IMR-90 (cell line): ENCODE measurements at regions not wholly inside any gene's neighbourhood (a gene's known extent, or its start where the extent isn't known, plus 50 kb on each side); places are given as distances from the start of the nearest gene placed in this dataset.
A peak's percentile ranks its signal among the peaks of the same experiment; 100 is the strongest.

ENCODE experiments used
- ATAC-seq: fragments of 200-7000 bp; cut with Tn5 transposase; 2 replicates; pipeline ENCODE4 v1.9.1; 2020; ENCODE audit warnings: low read depth, mild to moderate bottlenecking, moderate library complexity
- BruUV-seq: library from RNA; stranded (reverse); fragments of 400-500 nt; replicated peaks from 2 replicates; lab custom pipeline; 2021; lab: Mats Ljungman, UMichigan
- CTCF ChIA-PET: fragments of 300-600 bp; formaldehyde crosslinking; extraction: SDS; loops from one replicate; lab custom pipeline; 2021; ENCODE audit warnings: antibody characterized with exemption; lab: Yijun Ruan, JAX
- POLR2A ChIA-PET: fragments of 300-600 bp; sonication (Branson Sonifier 250); formaldehyde crosslinking; loops from one replicate; lab custom pipeline; 2022; ENCODE audit warnings: antibody characterized with exemption; ENCODE audit not compliant: unreplicated experiment; lab: Charles Lee
- DNase-seq: peaks from one replicate; pipeline ENCODE4 v3.0.0; 2013
- H2AFZ ChIP-seq: replicated peaks from 2 replicates; pipeline ENCODE3; 2013; ENCODE audit warnings: low read length, mild to moderate bottlenecking; ENCODE audit not compliant: poor library complexity
- H2AK5ac ChIP-seq: 2 replicates; pipeline ENCODE4 v1.6.1; 2013; ENCODE audit warnings: low read depth, low read length, inconsistent platforms
- H2AK9ac ChIP-seq: replicated peaks from 2 replicates; pipeline ENCODE3; 2013; ENCODE audit warnings: mild to moderate bottlenecking, low read depth, low read length, moderate library complexity; ENCODE audit not compliant: poor library complexity
- H2BK120ac ChIP-seq: 2 replicates; pipeline ENCODE4 v1.6.1; 2013; ENCODE audit warnings: low read depth, low read length, inconsistent platforms
- H2BK15ac ChIP-seq: 3 replicates; pipeline ENCODE4 v1.6.1; 2013; ENCODE audit warnings: low read depth, low read length, inconsistent platforms
- H2BK20ac ChIP-seq: 2 replicates; pipeline ENCODE4 v1.6.1; 2013; ENCODE audit warnings: low read depth, mild to moderate bottlenecking, inconsistent platforms, low read length, moderate library complexity
- H2BK5ac ChIP-seq: 2 replicates; pipeline ENCODE4 v1.6.1; 2013; ENCODE audit warnings: mild to moderate bottlenecking, low read depth, low read length, inconsistent platforms; ENCODE audit not compliant: poor library complexity, severe bottlenecking
- H3K14ac ChIP-seq: replicated peaks from 2 replicates; pipeline ENCODE4 v1.6.1; 2013; ENCODE audit warnings: low read depth, low read length, inconsistent platforms
- H3K18ac ChIP-seq: 2 replicates; pipeline ENCODE4 v1.6.1; 2013; ENCODE audit warnings: low read depth, low read length, control low read depth
- H3K23ac ChIP-seq: 2 replicates; pipeline ENCODE4 v1.6.1; 2013; ENCODE audit warnings: low read depth, low read length, inconsistent platforms
- H3K27ac ChIP-seq: 2 replicates; pipeline ENCODE4 v1.5.1; 2013; ENCODE audit warnings: mild to moderate bottlenecking, control low read depth, low read length; ENCODE audit not compliant: insufficient read depth
- H3K27me3 ChIP-seq: 2 replicates; pipeline ENCODE4 v1.6.1; 2013; ENCODE audit warnings: low read length; ENCODE audit not compliant: control insufficient read depth, insufficient read depth
- H3K36me3 ChIP-seq: 2 replicates; pipeline ENCODE4 v1.6.1; 2013; ENCODE audit warnings: low read length, mixed read lengths; ENCODE audit not compliant: control insufficient read depth, insufficient read depth
- H3K4ac ChIP-seq: 2 replicates; pipeline ENCODE4 v1.6.1; 2013; ENCODE audit warnings: low read depth, low read length, inconsistent platforms
- H3K4me1 ChIP-seq: 2 replicates; pipeline ENCODE4 v1.6.1; 2013; ENCODE audit warnings: low read length, mixed read lengths; ENCODE audit not compliant: control insufficient read depth, insufficient read depth
- H3K4me2 ChIP-seq: 2 replicates; pipeline ENCODE4 v1.6.1; 2013; ENCODE audit warnings: low read depth, mild to moderate bottlenecking, control low read depth, low read length, moderate library complexity
- H3K4me3 ChIP-seq: 2 replicates; pipeline ENCODE4 v1.5.1; 2013; ENCODE audit warnings: low read depth, mild to moderate bottlenecking, control low read depth, low read length, moderate library complexity; ENCODE audit not compliant: insufficient read depth
- H3K56ac ChIP-seq: 2 replicates; pipeline ENCODE4 v1.6.1; 2013; ENCODE audit warnings: low read length, inconsistent platforms; ENCODE audit not compliant: insufficient read depth; ENCODE audit errors: extremely low read depth
- H3K79me1 ChIP-seq, 2 experiments: 2 replicates each; pipeline ENCODE4 v1.6.1; 2013; ENCODE audit warnings: low read length in 2 of 2, inconsistent platforms in 1 of 2, low read depth in 1 of 2
- H3K9ac ChIP-seq: 2 replicates; pipeline ENCODE4 v1.6.1; 2013; ENCODE audit warnings: low read depth, low read length, control low read depth
- H3K9me1 ChIP-seq: 2 replicates; pipeline ENCODE4 v1.6.1; 2013; ENCODE audit warnings: low read length, inconsistent platforms; ENCODE audit not compliant: insufficient read depth
- H3K9me3 ChIP-seq: 2 replicates; pipeline ENCODE4 v1.6.1; 2013; ENCODE audit warnings: low read length; ENCODE audit not compliant: control insufficient read depth, insufficient read depth
- H4K20me1 ChIP-seq: 2 replicates; pipeline ENCODE4 v1.6.1; 2013; ENCODE audit warnings: low read length, inconsistent platforms; ENCODE audit not compliant: insufficient read depth
- H4K5ac ChIP-seq: 2 replicates; pipeline ENCODE4 v1.6.1; 2013; ENCODE audit warnings: mild to moderate bottlenecking, low read depth, low read length, control low read depth
- H4K8ac ChIP-seq, 2 experiments: 2 replicates each; pipeline ENCODE4 v1.6.1; 2013; ENCODE audit warnings: low read depth in 2 of 2, low read length in 2 of 2, control low read depth in 1 of 2, inconsistent platforms in 1 of 2
- H4K91ac ChIP-seq: 2 replicates; pipeline ENCODE4 v1.6.1; 2013; ENCODE audit warnings: low read depth, low read length, inconsistent platforms; ENCODE audit not compliant: insufficient read depth
- CEBPB ChIP-seq: IDR thresholded peaks from 2 replicates; pipeline ENCODE4 v1.6.1; 2012; ENCODE audit warnings: low read depth, low read length, improper control_type of control experiment
- CHD1 ChIP-seq: IDR thresholded peaks from 2 replicates; pipeline ENCODE4 v1.6.1; 2012; ENCODE audit warnings: low read depth, low read length, improper control_type of control experiment
- FOS ChIP-seq: fragments of 150-350 bp; IDR thresholded peaks from 2 replicates; pipeline ENCODE4 v1.6.1; 2016; ENCODE audit warnings: low read depth, low read length
- MAFK ChIP-seq: IDR thresholded peaks from 2 replicates; pipeline ENCODE4 v1.6.1; 2012; ENCODE audit warnings: low read depth, low read length, improper control_type of control experiment
- MXI1 ChIP-seq: IDR thresholded peaks from 2 replicates; pipeline ENCODE4 v1.6.1; 2012; ENCODE audit warnings: low read depth, mild to moderate bottlenecking, low read length, moderate library complexity, borderline replicate concordance
- POLR2A ChIP-seq: IDR thresholded peaks from 2 replicates; pipeline ENCODE4 v1.6.1; 2012; ENCODE audit warnings: mild to moderate bottlenecking, low read depth, low read length
- RAD21 ChIP-seq: IDR thresholded peaks from 2 replicates; pipeline ENCODE4 v1.6.1; 2012; ENCODE audit warnings: low read length, improper control_type of control experiment
- RCOR1 ChIP-seq: IDR thresholded peaks from 2 replicates; pipeline ENCODE4 v1.6.1; 2012; ENCODE audit warnings: mild to moderate bottlenecking, low read length, improper control_type of control experiment; ENCODE audit not compliant: insufficient replicate concordance
- WGBS, 2 experiments: methylation state at CpG; one replicate each; pipeline versions ENCODE4 v1.1.5 to v1.1.7; 2013; ENCODE audit warnings: missing lambda C conversion rate in 2 of 2; ENCODE audit not compliant: insufficient read length in 1 of 2; ENCODE audit errors: extremely low coverage in 2 of 2; 5-methylcytosine and 5-hydroxymethylcytosine counted together
- dilution Hi-C: fragments of 300-500 bp; cut with HindIII; formaldehyde crosslinking; loops from one replicate; pipeline ENCODE4 v1.14.3; 2018; ENCODE audit warnings: low sequenced_read_pairs; ENCODE audit not compliant: unreplicated experiment
- in situ Hi-C: fragments of 300-500 bp; cut with MboI; formaldehyde crosslinking; loops from 3 replicates; pipeline ENCODE4 v1.14.3; 2019; ENCODE audit warnings: low sequenced_read_pairs, inconsistent platforms, mixed read lengths
- intact Hi-C: fragments of 100-400 bp; cut with micrococcal nuclease; formaldehyde crosslinking; loops from 2 replicates; pipeline ENCODE4 v1.10.0; 2022
- TF ChIP-seq, protein P1 (sequence below): conservative IDR thresholded peaks from 2 replicates; pipeline ENCODE4 v1.5.1; 2012; ENCODE audit warnings: mild to moderate bottlenecking, low read depth, low read length, improper control_type of control experiment
- TF ChIP-seq, protein P2 (sequence below): fragments of 150-350 bp; IDR thresholded peaks from 2 replicates; pipeline ENCODE4 v1.6.1; 2017; ENCODE audit warnings: mild to moderate bottlenecking, antibody characterized with exemption, low read length, low read depth
- TF ChIP-seq, protein P3 (sequence below): fragments of 150-350 bp; IDR thresholded peaks from 2 replicates; pipeline ENCODE4 v1.6.1; 2016; ENCODE audit warnings: low read depth, mild to moderate bottlenecking, low read length, moderate library complexity, borderline replicate concordance

DNA sequence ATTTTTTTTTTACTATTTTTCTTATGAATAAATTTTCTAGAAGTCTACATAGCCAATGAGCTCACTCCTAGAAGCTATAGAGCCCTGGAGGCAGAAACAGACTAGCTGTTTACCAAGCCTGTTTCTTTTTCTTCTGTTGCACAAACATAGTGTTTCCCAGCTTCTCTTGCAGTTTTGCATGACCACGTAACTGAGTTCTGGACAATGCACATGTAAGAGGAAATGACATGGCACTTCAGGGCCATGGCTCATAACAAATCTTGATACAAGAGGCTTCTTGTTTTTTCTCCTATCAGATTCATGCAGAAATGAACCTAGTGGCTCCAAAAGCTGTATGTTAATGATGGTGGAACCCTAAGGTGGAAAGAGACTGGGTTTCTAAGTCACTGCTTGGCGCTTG is 127.4 kb downstream of the ZNF330 start:
- dilution Hi-C loops, result no loop called here
- no peaks in the 10 kb centered on the region for H3K27me3 ChIP-seq
- peak overlapping the region; percentile 60; the same call in 1 of the 2 replicates for H2BK20ac ChIP-seq
- peak overlapping the region; percentile 87; the same call in 2 of the 3 replicates for H2BK15ac ChIP-seq
- H4K20me1 ChIP-seq, result no peaks in the 10 kb centered on the region
- peak overlapping the region; percentile 36; the same call in 1 of the 2 replicates for H2AK5ac ChIP-seq
- H2BK120ac ChIP-seq, result peak overlapping the region; percentile 44; the same call in 1 of the 2 replicates
- no peak overlapping the region for H2AFZ ChIP-seq
- DNase-seq (peak; percentile 28), ATAC-seq (no peak)
- no peaks in the 10 kb centered on the region for H3K36me3 ChIP-seq
- H2AK9ac ChIP-seq, result no peak overlapping the region
- peak overlapping the region; percentile 69; the same call in 1 of the 2 replicates for H3K4ac ChIP-seq
- no peak overlapping the region for H3K9ac ChIP-seq
- ChIA-PET CTCF (no interaction called here), POLR2A (no interaction called here)
- peak overlapping the region; percentile 15; the same call in 1 of the 2 replicates for H4K5ac ChIP-seq
- peaks cover 15% of the 10 kb centered on the region for H3K4me1 ChIP-seq
- H3K79me1 ChIP-seq, result no peaks in the 10 kb centered on the region
- whole genome bisulfite sequencing, 2 experiments, result no CpG with 5 or more reads among the region's 2 CpGs
- H3K14ac ChIP-seq, result no peak overlapping the region; the same call in 1 of the 2 replicates
- H2BK5ac ChIP-seq, result no peak overlapping the region
- H3K56ac ChIP-seq, result no peak overlapping the region
- H3K18ac ChIP-seq, result peak overlapping the region; percentile 11; the same call in 1 of the 2 replicates
- H3K27ac ChIP-seq, result no peak overlapping the region
- no TSS peak for BruUV-seq
- intact Hi-C loops, result loop anchor here (5.0 to 10.0 kb wide), 5 partner anchors 457 to 997 kb away; no protein-coding TSS in a partner anchor
- H4K8ac ChIP-seq, result peak overlapping the region; percentile 55 to 57; a peak in 2 of 4 replicates
- no peak overlapping the region for H3K4me3 ChIP-seq
- 0 out of 2 replicates have a peak overlapping the region, but pooled peaks have one; percentile 5 for H3K23ac ChIP-seq
- TF ChIP-seq RCOR1, result no peak
- no peak for TF ChIP-seq POLR2A
- TF ChIP-seq, protein P1, sequence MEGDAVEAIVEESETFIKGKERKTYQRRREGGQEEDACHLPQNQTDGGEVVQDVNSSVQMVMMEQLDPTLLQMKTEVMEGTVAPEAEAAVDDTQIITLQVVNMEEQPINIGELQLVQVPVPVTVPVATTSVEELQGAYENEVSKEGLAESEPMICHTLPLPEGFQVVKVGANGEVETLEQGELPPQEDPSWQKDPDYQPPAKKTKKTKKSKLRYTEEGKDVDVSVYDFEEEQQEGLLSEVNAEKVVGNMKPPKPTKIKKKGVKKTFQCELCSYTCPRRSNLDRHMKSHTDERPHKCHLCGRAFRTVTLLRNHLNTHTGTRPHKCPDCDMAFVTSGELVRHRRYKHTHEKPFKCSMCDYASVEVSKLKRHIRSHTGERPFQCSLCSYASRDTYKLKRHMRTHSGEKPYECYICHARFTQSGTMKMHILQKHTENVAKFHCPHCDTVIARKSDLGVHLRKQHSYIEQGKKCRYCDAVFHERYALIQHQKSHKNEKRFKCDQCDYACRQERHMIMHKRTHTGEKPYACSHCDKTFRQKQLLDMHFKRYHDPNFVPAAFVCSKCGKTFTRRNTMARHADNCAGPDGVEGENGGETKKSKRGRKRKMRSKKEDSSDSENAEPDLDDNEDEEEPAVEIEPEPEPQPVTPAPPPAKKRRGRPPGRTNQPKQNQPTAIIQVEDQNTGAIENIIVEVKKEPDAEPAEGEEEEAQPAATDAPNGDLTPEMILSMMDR, result no peak
- TF ChIP-seq, protein P2, sequence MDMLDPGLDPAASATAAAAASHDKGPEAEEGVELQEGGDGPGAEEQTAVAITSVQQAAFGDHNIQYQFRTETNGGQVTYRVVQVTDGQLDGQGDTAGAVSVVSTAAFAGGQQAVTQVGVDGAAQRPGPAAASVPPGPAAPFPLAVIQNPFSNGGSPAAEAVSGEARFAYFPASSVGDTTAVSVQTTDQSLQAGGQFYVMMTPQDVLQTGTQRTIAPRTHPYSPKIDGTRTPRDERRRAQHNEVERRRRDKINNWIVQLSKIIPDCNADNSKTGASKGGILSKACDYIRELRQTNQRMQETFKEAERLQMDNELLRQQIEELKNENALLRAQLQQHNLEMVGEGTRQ, result no peak
- TF ChIP-seq CEBPB, result no peak
- TF ChIP-seq MXI1, result no peak
- TF ChIP-seq CHD1, result no peak
- TF ChIP-seq FOS, result no peak
- TF ChIP-seq RAD21, result no peak
- TF ChIP-seq MAFK, result no peak
- TF ChIP-seq, protein P3, sequence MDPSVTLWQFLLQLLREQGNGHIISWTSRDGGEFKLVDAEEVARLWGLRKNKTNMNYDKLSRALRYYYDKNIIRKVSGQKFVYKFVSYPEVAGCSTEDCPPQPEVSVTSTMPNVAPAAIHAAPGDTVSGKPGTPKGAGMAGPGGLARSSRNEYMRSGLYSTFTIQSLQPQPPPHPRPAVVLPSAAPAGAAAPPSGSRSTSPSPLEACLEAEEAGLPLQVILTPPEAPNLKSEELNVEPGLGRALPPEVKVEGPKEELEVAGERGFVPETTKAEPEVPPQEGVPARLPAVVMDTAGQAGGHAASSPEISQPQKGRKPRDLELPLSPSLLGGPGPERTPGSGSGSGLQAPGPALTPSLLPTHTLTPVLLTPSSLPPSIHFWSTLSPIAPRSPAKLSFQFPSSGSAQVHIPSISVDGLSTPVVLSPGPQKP, result no peak
- H3K9me3 ChIP-seq, result no peaks in the 10 kb centered on the region
- peak overlapping the region; percentile 71; the same call in 1 of the 2 replicates for H4K91ac ChIP-seq
- in situ Hi-C loops, result loop anchor here (25.0 kb wide), 2 partner anchors 764 to 1489 kb away; partner anchors contain the start of gene INPP4B
- peaks cover 4% of the 10 kb centered on the region; the same call in 1 of the 2 replicates for H3K9me1 ChIP-seq
- no peak overlapping the region for H3K4me2 ChIP-seq
